HG03520 (cell line): ENCODE measurements at regions not wholly inside any gene's neighbourhood (a gene's known extent, or its start where the extent isn't known, plus 50 kb on each side); places are given as distances from the start of the nearest gene placed in this dataset.

ENCODE experiments used
- ATAC-seq: cut with Tn5 transposase; IDR thresholded peaks from one replicate; pipeline ENCODE4 v1.9.1; 2021; ENCODE audit warnings: mild to moderate bottlenecking, moderate library complexity; ENCODE audit not compliant: unreplicated experiment

- ATAC-seq = no peak
These were observed 105.8 kb downstream of the TNFSF18 start for GRCh38 chr1:172944931-172945330.

GRCh38 chr1:172946814-172947507 is 103.8 kb downstream of the TNFSF18 start:
- ATAC-seq = no peak

- no peak for ATAC-seq
These were observed 102.3 kb downstream of the TNFSF18 start for GRCh38 chr1:172948457-172948856.

- ATAC-seq = no peak
These were observed 101.6 kb downstream of the TNFSF18 start for GRCh38 chr1:172949096-172949495.

- no peak for ATAC-seq
These were observed 100.2 kb downstream of the TNFSF18 start for GRCh38 chr1:172950528-172950927.

- no peak for ATAC-seq
These were observed 98.9 kb downstream of the TNFSF18 start for GRCh38 chr1:172951730-172952365.

- ATAC-seq = no peak
These were observed 98.2 kb downstream of the TNFSF18 start for GRCh38 chr1:172952516-172952915.

- ATAC-seq = no peak
These were observed 96.1 kb downstream of the TNFSF18 start for GRCh38 chr1:172954476-172955150.

- no peak for ATAC-seq
These were observed 95.5 kb downstream of the TNFSF18 start for GRCh38 chr1:172955161-172955815.

GRCh38 chr1:172956871-172957270 is 93.9 kb downstream of the TNFSF18 start:
- no peak for ATAC-seq

- ATAC-seq = no peak
These were observed 93.2 kb downstream of the TNFSF18 start for GRCh38 chr1:172957491-172957890.

GRCh38 chr1:172959571-172959970 is 91.2 kb downstream of the TNFSF18 start:
- ATAC-seq = no peak

GRCh38 chr1:172960019-172960418 is 90.7 kb downstream of the TNFSF18 start:
- no peak for ATAC-seq

GRCh38 chr1:172960454-172961208 is 90.1 kb downstream of the TNFSF18 start:
- ATAC-seq = no peak

- ATAC-seq = no peak
These were observed 85.9 kb downstream of the TNFSF18 start for GRCh38 chr1:172964864-172965263.

GRCh38 chr1:172966844-172967540 is 83.7 kb downstream of the TNFSF18 start:
- ATAC-seq = no peak

GRCh38 chr1:172967936-172968335 is 82.8 kb downstream of the TNFSF18 start:
- no peak for ATAC-seq

- ATAC-seq = no peak
These were observed 81.1 kb downstream of the TNFSF18 start for GRCh38 chr1:172969611-172970010.

- no peak for ATAC-seq
These were observed 80.6 kb downstream of the TNFSF18 start for GRCh38 chr1:172970186-172970585.

GRCh38 chr1:172971241-172971640 is 79.5 kb downstream of the TNFSF18 start:
- no peak for ATAC-seq
